Stimulated activated CD4-positive, alpha-beta T cell treated with anti-CD3 and anti-CD28 coated beads, Interleukin-4, amount 100 ng/mL, for 24 hours (primary cell): ENCODE measurements at regions not wholly inside any gene's neighbourhood (a gene's known extent, or its start where the extent isn't known, plus 50 kb on each side); places are given as distances from the start of the nearest gene placed in this dataset.
A peak's percentile ranks its signal among the peaks of the same experiment; 100 is the strongest.

Experiments used
- DNase-seq: peaks from one replicate; pipeline ENCODE4 v3.0.0-alpha.2; 2020

GRCh38 chr21:38997051-38997842 is 186.0 kb downstream of the PSMG1 start:
- DNase-seq: no peak

- DNase-seq: no peak
Measured at GRCh38 chr21:38996355-38996754, 186.9 kb downstream of the PSMG1 start.

GRCh38 chr21:38995731-38996130 is 187.5 kb downstream of the PSMG1 start:
- no peak for DNase-seq

GRCh38 chr21:38995071-38995669 is 188.1 kb downstream of the PSMG1 start:
- no peak for DNase-seq

- no peak for DNase-seq
Measured at GRCh38 chr21:38994042-38994441, 188.3 kb downstream of the ETS2 start.

- no peak for DNase-seq
Measured at GRCh38 chr21:38993561-38993960, 187.8 kb downstream of the ETS2 start.

GRCh38 chr21:38992737-38993136 is 187.0 kb downstream of the ETS2 start:
- DNase-seq: no peak

- no peak for DNase-seq
Measured at GRCh38 chr21:38990424-38990794, 184.7 kb downstream of the ETS2 start.

GRCh38 chr21:38989745-38990423 is 184.2 kb downstream of the ETS2 start:
- DNase-seq: no peak

GRCh38 chr21:38989379-38989744 is 183.6 kb downstream of the ETS2 start:
- DNase-seq: no peak

- DNase-seq: no peak
Measured at GRCh38 chr21:38988509-38989378, 183.0 kb downstream of the ETS2 start.

- DNase-seq: no peak
Measured at GRCh38 chr21:38987633-38988508, 182.1 kb downstream of the ETS2 start.

GRCh38 chr21:38986806-38987632 is 181.3 kb downstream of the ETS2 start:
- no peak for DNase-seq

GRCh38 chr21:38986406-38986805 is 180.7 kb downstream of the ETS2 start:
- no peak for DNase-seq

GRCh38 chr21:38985568-38986378 is 180.0 kb downstream of the ETS2 start:
- DNase-seq: peak; percentile 57

GRCh38 chr21:38984982-38985567 is 179.3 kb downstream of the ETS2 start:
- no peak for DNase-seq

- DNase-seq: no peak
Measured at GRCh38 chr21:38984568-38984967, 178.8 kb downstream of the ETS2 start.

GRCh38 chr21:38983560-38983959 is 177.8 kb downstream of the ETS2 start:
- no peak for DNase-seq

- DNase-seq: no peak
Measured at GRCh38 chr21:38982804-38983203, 177.1 kb downstream of the ETS2 start.

- DNase-seq: no peak
Measured at GRCh38 chr21:38982096-38982495, 176.4 kb downstream of the ETS2 start.
